ENCODE measurements at regions not wholly inside any gene's neighbourhood (a gene's known extent, or its start where the extent isn't known, plus 50 kb on each side); places are given as distances from the start of the nearest gene placed in this dataset.

DNA sequence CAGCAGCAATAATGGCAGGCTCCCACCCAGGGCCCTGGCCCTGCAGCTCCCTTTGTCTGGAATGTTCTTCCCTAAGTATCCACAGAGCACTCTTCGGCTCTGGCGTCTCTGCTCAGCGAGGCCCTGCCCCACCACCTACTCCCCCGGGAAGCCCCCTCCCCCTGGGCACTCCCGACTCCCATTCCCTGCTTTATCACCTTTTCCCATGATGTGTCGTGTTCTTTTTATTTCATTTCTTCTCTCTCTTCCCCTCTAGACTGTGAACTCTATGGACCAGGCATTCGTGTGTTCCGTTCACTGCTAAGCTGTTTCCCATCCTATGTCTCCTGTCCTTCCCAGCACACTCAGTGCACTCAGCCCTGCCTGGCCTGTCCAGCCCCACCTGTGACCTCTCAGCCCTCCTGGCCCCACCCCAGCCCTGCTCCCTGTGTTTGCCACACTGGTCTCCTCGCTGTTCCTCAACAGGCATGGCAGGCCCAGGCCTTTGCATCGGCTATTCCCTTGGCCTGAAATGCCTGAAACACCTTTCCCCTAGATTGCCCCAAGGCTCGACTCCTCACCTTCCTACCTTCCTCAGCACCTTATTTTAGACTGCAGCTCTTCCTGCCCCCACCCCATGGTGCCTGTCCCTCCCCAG is 107.4 kb downstream of the TPRA1 start:
- no peak for DNase-seq

DNA sequence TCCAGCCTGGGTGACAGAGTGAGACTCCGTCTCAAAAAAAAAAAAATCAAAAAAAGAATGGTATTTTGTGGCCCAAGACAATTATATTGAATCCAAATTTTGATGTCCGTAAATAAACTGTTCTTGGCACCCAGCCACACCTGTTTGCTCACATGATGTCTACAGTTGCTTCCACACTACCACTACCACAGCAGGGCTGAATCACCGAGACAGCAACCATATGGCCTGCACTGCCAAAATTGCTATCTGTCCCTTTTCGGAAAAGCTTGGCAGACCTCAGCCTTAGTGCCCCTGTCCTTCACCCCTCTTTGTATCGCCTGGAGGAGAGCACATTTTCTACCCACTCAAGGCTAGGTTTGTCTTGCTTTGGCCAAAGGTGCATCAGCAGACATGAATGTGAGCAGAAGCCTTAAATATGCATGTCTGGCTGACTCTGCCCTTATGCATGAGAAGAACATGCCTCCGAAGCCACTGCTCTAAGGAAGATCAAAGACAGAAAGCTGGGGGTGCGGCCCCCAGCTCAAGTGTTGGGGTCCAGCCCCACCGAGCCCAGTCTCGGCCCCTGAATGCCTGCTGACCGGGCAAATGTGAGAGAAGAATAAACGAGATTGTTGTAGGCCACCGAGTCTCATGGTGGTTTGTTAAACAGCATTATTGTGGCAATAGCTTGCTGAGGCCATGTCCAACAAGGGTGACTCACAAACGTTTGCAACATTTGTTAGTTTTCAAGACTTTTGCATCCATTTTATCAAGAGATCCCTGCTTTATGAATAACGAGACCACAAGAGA is 108.1 kb downstream of the TPRA1 start:
- no peak for DNase-seq

DNA sequence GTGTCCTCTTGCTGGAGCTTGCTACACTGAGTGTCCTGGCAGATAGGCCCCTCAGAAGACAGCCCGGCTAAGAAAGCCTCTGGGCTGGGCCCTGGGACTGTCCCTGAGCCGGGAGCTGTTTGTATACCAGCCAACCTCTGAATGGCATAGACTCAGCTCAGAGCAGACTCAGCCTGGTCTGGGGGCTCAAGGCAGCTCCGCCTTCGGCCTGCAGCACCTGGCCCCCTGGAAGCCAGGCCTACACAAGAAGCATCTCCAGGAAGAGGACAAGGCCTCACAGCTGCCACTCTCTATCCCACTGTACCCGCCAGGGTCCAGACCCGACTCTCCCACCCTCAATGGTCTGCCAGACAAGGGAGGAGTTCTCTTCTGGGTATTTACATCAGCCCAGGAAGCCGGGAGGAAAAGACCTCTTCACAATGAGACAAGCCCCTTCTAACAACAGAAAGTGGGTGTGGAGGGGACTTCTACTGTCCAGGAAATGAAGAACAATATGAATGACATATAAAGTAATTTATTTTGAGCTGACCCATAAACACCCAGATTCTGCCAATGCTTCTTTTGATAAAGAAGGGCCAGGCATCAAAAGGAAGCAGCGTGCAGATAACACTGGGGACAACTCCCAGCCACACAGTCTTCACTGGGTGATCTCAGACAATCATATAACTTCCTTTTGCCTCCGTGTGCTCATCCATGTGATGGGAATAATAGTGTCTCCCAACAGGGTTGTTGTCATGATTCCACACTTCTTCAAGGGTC is 110.2 kb downstream of the TPRA1 start:
- DNase-seq: no peak

DNA sequence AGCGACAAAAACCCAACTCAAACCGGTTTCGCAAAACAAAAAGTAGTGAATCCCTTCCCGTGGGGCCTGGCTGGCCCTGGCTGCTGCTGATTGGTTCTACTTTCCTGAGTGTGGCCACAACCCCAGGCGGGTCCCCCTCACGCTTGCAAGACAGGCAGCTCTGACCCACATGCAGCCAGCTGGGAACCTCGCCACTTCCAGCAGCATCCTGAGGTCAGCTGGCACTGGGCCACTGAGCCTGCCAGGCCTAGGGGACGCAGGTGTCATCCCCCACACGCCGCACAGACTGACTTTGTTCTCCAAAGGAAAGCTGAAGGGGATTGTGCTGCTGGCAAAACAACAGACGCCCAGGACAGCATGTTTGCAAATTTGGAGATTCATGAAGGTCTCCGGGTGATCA is 111.1 kb downstream of the TPRA1 start:
- DNase-seq: no peak

DNA sequence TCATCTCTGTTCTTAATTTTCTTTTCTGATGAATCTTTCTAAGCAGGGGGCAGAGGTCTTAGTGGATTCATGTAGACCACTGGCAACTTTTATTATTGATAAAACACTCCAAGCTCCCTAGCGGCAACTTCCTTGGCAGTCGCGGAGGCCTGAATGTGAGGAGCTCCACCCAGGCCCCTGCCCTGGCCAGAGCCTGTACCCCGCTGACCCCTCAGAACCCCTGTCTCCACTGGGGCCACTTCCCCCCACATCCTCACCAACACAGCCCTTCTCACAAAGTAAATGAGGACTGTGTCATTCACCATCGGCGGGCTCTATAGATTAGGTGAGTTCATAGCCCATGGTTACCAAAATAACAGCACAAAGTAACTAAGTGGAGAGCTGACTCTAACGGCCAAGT is 111.6 kb downstream of the TPRA1 start:
- DNase-seq: no peak

DNA sequence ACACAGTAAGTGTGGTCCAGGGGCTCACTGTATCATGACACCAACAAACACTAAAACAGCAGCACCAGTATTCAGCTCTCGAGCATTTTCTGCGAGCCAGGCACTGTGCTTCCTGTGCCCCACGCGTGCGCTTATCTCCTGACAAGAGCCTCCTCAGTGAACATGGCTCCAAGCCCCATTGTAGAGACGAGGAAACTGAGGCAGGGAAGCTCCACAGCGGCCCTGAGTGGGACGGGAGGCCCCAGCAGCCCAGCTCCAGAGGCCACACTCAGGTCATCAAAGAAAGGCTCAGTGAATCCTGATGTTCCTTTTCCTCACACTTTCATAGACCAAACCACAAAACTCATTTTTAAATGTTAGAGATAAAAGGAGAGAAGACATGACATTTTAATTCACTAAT is 113.1 kb downstream of the TPRA1 start:
- DNase-seq: no peak

DNA sequence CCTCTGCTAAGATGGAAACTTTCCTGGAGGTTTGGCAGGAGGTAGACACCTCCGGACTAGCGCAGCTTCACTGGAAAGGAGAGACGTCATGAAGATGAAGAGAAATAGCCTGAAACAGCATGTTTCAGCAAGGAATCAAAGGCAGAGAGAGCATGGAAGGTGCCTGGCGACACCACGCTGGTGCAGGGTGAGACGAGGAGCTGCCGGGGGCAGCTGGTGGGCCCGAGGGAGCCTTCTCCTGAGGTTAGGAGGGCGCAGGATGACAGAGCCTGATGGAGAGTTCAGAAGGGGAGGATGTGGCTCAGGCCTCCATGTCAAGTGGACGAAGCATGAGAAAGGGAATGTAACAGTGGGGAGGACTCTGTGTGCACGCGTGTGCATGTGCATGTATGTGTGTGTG is 113.6 kb downstream of the TPRA1 start:
- no peak for DNase-seq

DNA sequence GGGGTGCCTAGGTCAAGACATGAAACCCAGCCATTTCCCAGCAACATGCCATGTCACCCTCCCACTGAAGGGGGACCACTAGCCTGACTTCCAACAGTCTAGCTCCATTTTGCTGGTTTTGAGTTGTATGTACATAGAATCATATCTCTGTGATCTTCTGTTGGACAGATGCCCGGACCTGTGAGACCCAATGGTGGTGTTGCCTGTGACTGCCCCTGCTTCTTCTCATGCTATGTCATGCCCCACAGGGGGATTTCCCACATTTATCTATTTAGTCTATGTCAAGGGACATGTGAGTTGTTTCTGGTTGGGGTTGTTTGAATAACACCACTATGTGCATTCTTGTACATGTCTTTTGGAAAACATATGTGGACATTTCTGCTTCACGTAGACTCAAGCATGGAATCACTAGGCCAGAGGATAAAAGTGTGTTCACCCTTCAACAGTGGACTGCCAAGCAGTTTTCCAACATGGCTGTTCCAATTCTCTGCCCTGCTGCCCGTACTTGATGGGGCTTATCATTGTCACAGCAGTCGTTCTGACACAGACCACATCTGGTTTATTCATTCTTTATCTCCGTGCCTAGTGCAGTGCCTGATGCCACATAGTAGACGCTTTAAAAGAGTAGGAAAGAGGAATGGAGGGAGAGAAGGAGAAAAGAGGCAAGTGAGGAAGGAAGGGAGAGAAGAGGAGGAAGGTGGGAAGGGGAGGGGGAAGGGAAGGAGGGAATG is 114.4 kb downstream of the TPRA1 start:
- DNase-seq: peak; percentile 17 to 25

DNA sequence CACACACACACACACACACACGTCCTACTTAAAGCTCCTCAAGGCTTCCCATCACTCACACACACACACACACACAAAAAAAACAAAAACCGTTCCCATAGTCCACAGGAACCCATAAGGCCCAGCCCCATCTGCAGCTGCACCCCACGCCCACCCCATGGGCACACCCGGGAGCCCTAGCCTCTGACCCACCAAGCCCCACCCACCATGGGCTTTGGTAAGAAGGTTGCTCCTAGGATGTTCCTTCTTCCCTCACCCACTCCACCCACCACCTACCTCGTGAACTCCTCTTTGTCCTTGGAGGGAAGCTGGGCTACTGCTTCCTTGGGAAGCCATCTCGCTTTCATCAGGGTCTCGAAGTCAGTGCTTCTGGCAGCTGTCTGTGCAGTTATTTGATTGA is 115.1 kb downstream of the TPRA1 start:
- peak; percentile 18 to 50 for DNase-seq

DNA sequence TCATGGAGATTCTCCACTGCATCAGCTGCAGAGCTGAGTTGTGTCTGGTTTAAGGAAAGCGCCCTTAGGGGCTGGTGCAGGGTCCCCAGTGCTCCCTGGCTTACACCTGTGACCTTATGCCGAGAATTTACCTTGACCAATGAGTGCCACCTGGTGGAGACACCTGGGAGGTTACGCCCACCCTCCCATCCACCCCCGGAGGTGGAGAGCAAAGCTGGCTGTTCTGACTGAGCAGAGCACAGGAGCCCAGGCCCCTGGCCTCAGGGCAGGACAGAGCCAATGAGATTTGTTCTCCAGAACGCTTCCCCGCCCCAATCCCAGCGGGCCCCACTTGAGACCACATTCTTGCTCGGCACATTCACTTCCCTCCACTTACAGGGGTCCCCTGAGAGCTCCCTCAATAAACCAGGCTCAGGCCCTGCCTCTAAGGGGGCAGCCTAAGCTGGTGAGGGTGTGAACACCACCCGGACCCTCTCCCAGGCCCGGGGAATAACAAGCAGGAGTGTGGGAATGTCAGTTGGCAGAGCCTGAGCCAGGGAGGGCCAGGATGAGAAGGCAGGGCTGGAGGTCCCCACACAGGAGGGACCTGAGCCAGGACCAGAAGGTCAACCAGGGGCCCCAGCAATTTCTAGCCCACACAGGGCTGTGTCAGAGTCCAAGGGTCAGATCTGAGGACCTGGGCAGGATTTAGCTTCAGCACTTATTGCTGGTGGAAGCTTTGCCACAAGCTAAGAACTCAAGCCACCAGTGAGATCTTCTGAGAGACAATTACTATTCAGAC is 117.1 kb downstream of the TPRA1 start:
- no peak for DNase-seq

DNA sequence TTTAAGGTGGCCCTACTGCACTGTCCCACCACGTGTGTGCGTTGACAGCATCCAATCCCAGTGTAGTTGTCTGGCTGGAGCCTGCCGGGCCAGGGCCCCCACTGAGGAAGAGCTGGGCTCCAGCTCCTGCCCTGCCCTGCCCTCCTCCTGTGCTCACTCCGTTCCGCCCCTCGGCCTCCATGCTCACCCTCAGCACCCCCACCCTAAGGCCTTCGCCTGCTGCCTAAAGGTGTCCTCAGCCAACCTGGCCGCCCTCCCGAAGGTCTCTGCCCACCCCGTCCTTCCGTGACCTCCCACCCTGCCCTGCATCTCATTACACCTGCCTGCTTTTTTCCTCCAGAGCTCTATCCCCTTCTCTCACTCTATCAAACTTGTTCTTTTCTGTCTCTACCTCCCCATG is 118.0 kb downstream of the TPRA1 start:
- DNase-seq: no peak

DNA sequence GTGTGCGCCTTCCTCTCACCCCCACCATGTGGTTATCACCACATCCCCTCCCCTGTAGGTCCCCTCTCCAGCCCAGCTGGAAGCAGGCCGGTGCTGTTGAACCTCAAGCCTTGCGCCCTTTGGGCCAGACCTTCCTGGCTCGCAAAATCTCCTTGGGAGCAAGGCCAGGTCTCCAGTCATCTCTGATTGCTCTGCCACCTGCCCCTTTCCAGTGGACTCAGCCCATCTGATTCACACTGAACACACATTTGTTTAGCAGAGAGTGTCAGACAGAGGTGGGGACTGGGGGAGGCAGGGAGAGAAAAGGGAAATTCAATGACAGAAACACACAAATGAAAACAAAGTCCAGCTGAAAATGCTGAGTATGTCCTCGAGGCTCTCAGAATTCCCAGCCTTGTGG is 119.4 kb downstream of the TPRA1 start:
- DNase-seq: no peak

DNA sequence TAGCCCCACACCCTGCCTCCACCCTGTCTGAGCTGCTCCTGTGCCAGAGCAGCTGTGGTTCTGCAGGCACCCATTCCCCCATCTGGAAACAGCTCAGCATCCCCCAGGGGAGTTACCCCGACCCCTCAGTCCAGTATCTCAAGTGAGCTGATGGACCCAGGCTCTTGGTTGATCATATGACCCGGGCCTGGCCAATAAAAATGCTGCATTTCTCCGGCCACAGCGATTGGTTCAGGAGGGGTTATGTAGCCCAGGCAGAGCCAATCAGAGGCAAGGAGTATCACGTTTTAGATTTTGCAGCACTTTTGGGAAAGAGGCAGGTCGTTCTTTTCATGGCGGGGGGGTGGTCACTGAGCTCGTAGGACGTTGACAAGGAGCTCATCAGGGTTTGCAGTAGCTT is 120.8 kb downstream of the TPRA1 start:
- no peak for DNase-seq

DNA sequence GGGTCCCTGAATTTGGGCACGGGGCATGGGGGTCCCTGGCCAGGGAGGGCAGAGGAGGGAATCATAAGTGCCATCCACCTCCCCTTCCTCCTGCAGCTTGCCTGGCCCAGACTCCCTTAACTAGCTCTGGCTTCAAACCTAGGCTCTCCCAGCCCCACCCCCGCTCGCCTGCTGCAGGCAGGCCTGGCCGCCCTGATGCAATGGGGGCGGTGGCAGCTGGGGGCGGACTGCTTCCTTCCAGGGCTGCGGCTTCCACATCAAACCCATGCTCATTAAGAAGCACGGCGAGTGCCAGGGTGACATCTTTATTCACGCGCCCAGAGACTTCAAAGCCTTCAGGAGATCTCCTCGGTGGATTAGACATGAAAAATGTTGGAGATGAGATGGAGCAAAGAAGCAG is 123.1 kb downstream of the TPRA1 start:
- DNase-seq: peak in 1 of 2 donors; percentile 20

DNA sequence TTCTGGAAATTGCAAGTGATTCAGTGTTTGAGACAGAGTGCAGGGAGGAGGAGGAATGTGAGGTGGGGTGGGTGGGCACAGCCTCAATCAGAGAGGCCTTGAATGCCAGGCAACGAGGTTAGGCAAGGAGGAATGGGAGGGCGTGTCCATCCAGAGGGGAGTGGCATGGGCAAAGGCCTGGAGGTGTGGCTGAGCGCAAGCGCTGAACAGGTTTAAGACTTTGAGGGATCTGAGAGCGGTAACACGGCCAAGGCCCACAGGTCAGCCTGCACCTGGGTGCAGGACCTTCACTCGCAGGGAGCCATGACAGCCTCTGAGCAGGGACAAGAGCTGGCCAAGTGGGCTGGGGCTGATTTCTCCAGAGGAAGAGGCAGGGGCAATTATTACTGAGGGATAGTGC is 125.9 kb downstream of the TPRA1 start:
- DNase-seq: no peak

DNA sequence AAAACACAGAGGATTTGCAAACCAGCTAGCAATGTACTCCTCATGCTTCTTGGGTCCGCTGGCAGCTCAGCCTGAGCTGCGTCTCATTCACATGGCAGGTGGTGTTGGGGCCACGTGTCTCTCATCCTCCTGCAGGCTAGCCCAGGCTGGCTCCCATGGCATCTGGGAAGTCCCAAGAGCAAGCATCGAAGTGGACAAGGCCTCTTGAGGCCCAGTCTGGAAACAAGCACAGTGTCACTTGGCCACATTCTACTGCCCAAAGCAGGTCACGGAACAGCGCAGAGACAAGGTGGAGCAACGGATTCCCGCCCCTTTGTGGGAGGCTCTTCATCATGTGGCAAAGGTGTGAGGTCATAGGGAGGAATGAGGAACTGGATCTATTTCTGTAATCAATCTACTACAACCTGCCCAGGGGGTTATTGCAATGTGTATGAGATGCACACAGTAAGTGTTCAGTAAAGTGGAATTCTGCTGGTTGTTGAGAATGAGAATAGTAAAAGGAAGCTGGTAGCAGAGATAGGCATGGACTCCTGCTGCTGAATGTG is 128.3 kb downstream of the TPRA1 start:
- no peak for DNase-seq

DNA sequence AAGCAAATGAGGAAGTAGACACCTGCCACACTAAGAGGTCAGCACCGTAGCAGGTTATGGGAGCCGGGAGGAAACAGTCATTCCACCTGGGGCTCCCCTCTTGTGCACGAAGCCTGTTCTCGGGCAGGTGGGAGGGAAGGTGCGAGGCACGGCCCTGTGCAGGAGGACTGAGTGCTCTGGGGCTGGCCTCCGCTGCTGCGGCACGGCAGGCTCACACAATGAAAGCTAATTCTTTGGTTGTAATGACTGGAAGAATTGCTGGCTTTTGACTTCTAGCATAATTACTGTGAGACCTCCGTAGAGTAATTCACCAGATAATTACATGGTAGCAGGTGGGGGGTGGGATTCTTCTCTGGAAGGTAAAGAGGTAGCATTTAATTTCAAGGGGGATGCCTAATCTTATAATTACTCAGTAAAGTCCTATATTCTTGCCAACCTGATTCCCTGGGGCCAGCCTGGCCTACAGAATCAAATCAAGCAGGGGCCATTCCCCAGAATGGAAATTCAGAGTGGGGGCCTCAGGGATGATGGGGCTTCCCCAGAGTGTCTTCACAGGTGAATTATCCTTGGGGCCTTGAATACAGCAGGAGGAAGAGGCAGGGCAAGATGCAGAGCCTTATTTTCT is 129.1 kb downstream of the TPRA1 start:
- no peak for DNase-seq

DNA sequence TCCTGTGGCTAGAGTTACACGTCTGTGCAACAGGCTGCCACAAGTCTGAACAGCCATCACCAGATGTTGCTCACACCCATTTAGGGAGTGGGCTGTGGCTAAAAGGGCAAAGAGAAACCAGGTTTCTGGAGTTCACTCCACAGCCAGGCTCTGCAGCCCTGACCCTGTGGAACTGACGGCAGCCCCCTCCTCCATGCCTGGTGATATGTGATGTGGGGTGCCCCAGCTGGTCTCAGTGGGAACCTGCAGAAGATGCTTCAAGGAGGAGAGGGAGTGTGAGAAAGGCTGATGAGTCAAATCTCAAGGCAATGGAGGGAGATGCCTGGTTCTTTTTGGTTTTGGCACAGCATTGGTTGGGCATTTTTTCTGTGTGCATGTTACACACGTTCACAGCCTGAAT is 130.6 kb downstream of the TPRA1 start:
- DNase-seq: no peak

DNA sequence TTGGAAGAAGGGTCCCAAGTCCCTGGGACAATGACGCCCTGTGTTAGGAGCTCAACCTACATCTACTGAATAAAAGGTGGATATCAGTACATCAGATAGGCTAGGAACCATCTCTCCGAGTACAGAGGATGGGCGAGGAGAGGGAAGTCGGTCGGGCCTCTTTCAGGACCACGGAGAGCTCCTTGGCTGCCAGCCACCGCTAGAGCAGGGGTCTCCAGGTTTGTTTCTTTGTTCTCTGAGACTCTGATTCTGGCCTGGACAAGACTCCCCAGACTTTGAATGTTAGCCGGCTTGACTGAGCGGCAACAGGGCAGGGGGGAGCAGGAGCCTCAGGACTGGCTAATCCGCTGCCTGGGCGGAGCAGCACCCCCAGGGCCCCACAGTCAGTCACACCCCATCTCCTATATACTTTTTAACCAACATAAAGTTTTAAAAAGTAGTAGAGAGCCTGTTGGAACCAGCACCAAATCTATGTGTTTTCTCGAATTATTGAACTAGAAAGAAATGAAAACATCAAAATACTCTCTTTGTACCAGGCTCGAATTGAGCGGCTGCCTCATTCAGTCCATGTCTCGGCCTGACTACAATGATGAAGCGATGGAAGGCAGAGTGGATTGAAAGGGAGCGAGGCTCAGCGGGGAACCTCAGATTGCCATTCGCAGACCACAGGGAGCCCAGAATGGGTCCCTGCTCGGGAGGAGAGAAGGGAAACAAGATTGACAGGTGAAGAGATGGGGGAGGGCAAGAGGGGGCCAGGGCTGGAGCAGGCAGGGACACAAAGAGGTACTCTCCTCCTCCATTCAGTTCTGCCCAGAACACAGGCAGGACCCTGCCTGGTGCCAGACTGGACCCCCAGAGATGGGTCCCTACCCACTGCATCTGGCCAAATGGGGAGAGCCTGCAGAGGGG is 131.6 kb downstream of the TPRA1 start:
- no peak for DNase-seq

DNA sequence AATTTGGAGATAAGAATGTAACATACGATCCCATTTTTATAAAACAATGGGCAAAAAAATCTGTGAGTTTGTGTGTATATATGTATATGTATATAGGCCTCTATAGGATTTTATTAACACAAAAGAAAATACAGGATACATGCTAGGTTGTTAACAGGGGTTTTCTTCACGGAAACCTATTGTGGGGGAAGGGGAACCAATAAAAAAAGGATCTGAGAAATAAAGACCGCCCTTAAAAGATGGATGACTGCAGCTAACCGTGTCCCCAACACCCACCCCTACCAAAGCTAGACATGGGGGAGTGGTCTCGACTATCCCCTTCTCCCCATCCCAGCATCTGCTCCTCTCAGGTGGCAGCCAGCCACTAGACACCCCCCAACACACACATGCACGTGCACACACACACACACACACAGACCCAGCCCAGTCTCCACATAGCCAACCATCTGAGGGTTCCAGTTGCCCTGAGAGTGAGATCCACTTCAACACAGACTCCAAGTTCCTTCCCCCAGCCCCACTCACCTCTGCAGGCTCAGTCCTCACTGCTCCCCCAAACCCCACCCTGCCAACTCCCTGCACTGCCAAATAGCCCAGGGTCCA is 132.9 kb downstream of the TPRA1 start:
- DNase-seq: no peak

Measured in inflammatory macrophage treated with lipopolysaccharide for 1 hour (primary cell).